GM10248 (cell line): ENCODE measurements at regions not wholly inside any gene's neighbourhood (a gene's known extent, or its start where the extent isn't known, plus 50 kb on each side); places are given as distances from the start of the nearest gene placed in this dataset.

Experiments used
- CTCF ChIA-PET: fragments of 300-600 bp; sonication (Branson Sonifier 250); formaldehyde crosslinking; extraction: SDS; loops from one replicate; lab custom pipeline; 2021; ENCODE audit warnings: antibody characterized with exemption; lab: Yijun Ruan, JAX
- POLR2A ChIA-PET: fragments of 350-650 bp; sonication (Branson Sonifier 250); formaldehyde crosslinking; extraction: SDS; loops from one replicate; lab custom pipeline; 2020; ENCODE audit warnings: antibody characterized with exemption; lab: Yijun Ruan, JAX
- DNase-seq: peaks from one replicate; pipeline ENCODE4 v3.0.0; 2012; ENCODE audit errors: extremely low spot score
- CTCF ChIP-seq: IDR thresholded peaks from 2 replicates; pipeline ENCODE4 v1.5.1; 2012; ENCODE audit warnings: mild to moderate bottlenecking, low read depth; ENCODE audit errors: extremely low read depth, missing control alignments, control extremely low read depth

- CTCF ChIA-PET = interaction anchor here (1.0 to 1.4 kb wide), 2 partner anchors 23 to 29 kb away, joined by 3 to 4 read pairs; no protein-coding TSS in a partner anchor
These were observed 208.2 kb upstream of the INHBA start for GRCh38 chr7:41910940-41911600.

DNA sequence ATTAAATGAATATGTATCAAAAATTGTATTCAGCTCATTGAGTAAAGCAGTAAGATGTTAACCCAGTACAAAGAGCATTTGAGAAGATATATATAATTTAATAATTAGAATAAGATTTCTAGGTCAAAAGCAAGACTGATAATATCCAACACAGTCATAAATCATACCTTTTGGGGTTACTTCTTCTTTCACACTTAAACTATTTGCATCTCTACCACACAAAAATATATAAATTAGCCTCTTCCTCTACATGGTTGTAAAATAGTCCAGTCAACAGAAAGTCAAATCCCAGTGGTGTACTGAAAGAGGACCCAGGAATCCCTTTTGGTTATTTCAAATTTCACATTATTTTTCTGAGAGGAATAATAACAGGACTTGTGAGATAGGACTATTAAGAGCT, 204.6 kb upstream of the INHBA start:
- ChIA-PET POLR2A (no interaction called here), CTCF (interaction anchor here (0.6 to 2.2 kb wide), 3 partner anchors 9 to 35 kb away, joined by 3 to 9 read pairs (median 4); no protein-coding TSS in a partner anchor)
- no peak for DNase-seq
- no peak for TF ChIP-seq CTCF

More at GRCh38 chr7:41910940-41911600, 208.2 kb upstream of the INHBA start:
- no peak for DNase-seq
- POLR2A ChIA-PET = no interaction called here
- no peak for TF ChIP-seq CTCF

DNA sequence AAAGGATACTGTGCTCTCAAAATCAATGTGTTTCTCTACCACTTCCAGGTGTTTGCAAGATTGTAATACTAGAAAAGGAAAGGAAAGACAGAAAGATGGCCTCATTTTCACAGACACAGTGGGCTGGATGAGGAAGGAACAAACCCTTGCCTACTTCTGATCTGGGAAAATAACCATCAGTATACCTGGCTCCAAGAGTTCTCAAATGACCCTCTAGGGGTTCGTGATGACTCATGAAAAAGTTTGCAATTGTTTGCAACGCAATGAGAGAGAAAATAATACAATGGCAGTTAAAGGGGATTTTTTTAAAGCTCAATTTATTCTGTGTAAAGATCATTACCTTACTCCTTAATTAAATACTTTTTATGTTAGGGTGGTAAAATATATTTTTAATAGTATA, 197.6 kb upstream of the INHBA start:
- ChIA-PET POLR2A (no interaction called here), CTCF (interaction anchor here (0.9 to 2.0 kb wide), 5 partner anchors 12 to 43 kb away, joined by 3 to 11 read pairs (median 4); no protein-coding TSS in a partner anchor)
- DNase-seq = no peak
- no peak for TF ChIP-seq CTCF

DNA sequence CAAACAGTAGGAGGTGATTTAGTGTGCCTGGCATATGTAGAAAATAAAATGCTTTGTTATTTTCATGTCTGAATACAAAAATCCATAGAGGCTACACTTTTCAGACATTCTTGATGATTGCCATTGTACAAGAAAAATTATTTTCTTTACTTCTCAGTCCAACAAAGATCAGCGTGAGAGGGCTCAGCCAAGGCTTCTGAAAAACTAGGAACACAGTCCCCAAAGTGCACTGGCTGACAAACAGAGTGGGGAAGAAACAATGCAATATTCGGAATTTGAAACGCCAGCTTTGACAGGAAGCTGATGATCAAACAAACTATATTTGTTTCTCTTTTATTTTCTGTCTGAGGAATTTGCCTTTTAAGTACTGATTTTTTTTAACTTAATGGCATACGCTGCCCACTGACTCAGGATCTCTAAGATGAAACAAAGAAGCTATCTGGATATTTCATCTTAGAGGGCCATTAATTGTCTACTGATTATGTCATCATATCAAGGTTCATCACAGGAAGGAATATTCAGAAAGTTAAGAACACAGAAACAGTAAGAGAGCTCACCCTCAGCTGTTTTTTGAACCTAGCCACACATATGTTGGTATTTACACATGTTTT, 197.0 kb upstream of the INHBA start:
- POLR2A ChIA-PET = no interaction called here
- DNase-seq = no peak
- no peak for TF ChIP-seq CTCF
- CTCF ChIA-PET = interaction anchor here (1.0 to 2.0 kb wide), 3 partner anchors 11 to 43 kb away, joined by 3 to 11 read pairs (median 4); no protein-coding TSS in a partner anchor

GRCh38 chr7:41893656-41894055, 190.8 kb upstream of the INHBA start:
- no peak for DNase-seq
- POLR2A ChIA-PET = no interaction called here
- no peak for TF ChIP-seq CTCF
- CTCF ChIA-PET = interaction anchor here (1.0 to 2.7 kb wide), 2 partner anchors 8 to 50 kb away, joined by 3 to 7 read pairs; no protein-coding TSS in a partner anchor

- peak; percentile 22 for TF ChIP-seq CTCF
- POLR2A ChIA-PET = no interaction called here
- CTCF ChIA-PET = interaction anchor here (1.0 to 4.6 kb wide), 7 partner anchors 9 to 65 kb away, joined by 3 to 19 read pairs (median 7); no protein-coding TSS in a partner anchor
- DNase-seq = no peak
These were observed 189.6 kb upstream of the INHBA start for GRCh38 chr7:41892356-41893100.
